ENCODE measurements at regions not wholly inside any gene's neighbourhood (a gene's known extent, or its start where the extent isn't known, plus 50 kb on each side); places are given as distances from the start of the nearest gene placed in this dataset.

GRCh38 chr2:34252111-34252510, 653.0 kb upstream of the FAM98A start:
- Mint-ChIP-seq H3K27me3 (no peaks in the 10 kb centered on the region), H3K27ac (no peak overlapping the region), H3K9me3 (ENCODE audit: low read depth) (no peaks in the 10 kb centered on the region), H3K36me3 (ENCODE audit: insufficient read depth) (no peaks in the 10 kb centered on the region), H3K4me1 (ENCODE audit: low read depth) (peaks cover 14% of the 10 kb centered on the region), H3K4me3 (ENCODE audit: low read depth) (no peak overlapping the region)
- TF ChIP-seq CTCF (IDR thresholded peaks at IDR 0.05; ENCODE audit: unreplicated experiment), result no peak
- no peak for DNase-seq (ENCODE audit: low spot score, unreplicated experiment)

- Mint-ChIP-seq H3K4me1 (ENCODE audit: low read depth) (peaks cover 14% of the 10 kb centered on the region), H3K9me3 (ENCODE audit: low read depth) (no peaks in the 10 kb centered on the region), H3K27me3 (no peaks in the 10 kb centered on the region), H3K27ac (no peak overlapping the region), H3K4me3 (ENCODE audit: low read depth) (no peak overlapping the region), H3K36me3 (ENCODE audit: insufficient read depth) (no peaks in the 10 kb centered on the region)
- TF ChIP-seq CTCF (IDR thresholded peaks at IDR 0.05; ENCODE audit: unreplicated experiment), result no peak
- no peak for DNase-seq (ENCODE audit: low spot score, unreplicated experiment)
Observed at GRCh38 chr2:34251578-34251977, 652.5 kb upstream of the FAM98A start.

- no peak for DNase-seq (ENCODE audit: low spot score, unreplicated experiment)
- H3K9me3 Mint-ChIP-seq (ENCODE audit: low read depth), result no peaks in the 10 kb centered on the region
- no peaks in the 10 kb centered on the region for H3K36me3 Mint-ChIP-seq (ENCODE audit: insufficient read depth)
- H3K4me3 Mint-ChIP-seq (ENCODE audit: low read depth), result no peak overlapping the region
- no peak overlapping the region for H3K27ac Mint-ChIP-seq
- peaks cover 10% of the 10 kb centered on the region for H3K4me1 Mint-ChIP-seq (ENCODE audit: low read depth)
- H3K27me3 Mint-ChIP-seq, result no peaks in the 10 kb centered on the region
- TF ChIP-seq CTCF (IDR thresholded peaks at IDR 0.05; ENCODE audit: unreplicated experiment), result no peak
Observed at GRCh38 chr2:34244195-34244594, 645.1 kb upstream of the FAM98A start.

GRCh38 chr2:34242763-34243123, 643.6 kb upstream of the FAM98A start:
- no peaks in the 10 kb centered on the region for H3K9me3 Mint-ChIP-seq (ENCODE audit: low read depth)
- no peaks in the 10 kb centered on the region for H3K27me3 Mint-ChIP-seq
- no peak for DNase-seq (ENCODE audit: low spot score, unreplicated experiment)
- H3K4me3 Mint-ChIP-seq (ENCODE audit: low read depth), result no peak overlapping the region
- TF ChIP-seq CTCF (IDR thresholded peaks at IDR 0.05; ENCODE audit: unreplicated experiment), result no peak
- no peaks in the 10 kb centered on the region for H3K36me3 Mint-ChIP-seq (ENCODE audit: insufficient read depth)
- H3K27ac Mint-ChIP-seq, result peak overlapping the region; percentile 46
- H3K4me1 Mint-ChIP-seq (ENCODE audit: low read depth), result peaks cover 10% of the 10 kb centered on the region

GRCh38 chr2:34241905-34242762, 643.0 kb upstream of the FAM98A start:
- DNase-seq (ENCODE audit: low spot score, unreplicated experiment), result no peak
- Mint-ChIP-seq H3K36me3 (ENCODE audit: insufficient read depth) (no peaks in the 10 kb centered on the region), H3K9me3 (ENCODE audit: low read depth) (no peaks in the 10 kb centered on the region), H3K27ac (peak overlapping the region; percentile 46), H3K4me3 (ENCODE audit: low read depth) (no peak overlapping the region), H3K27me3 (no peaks in the 10 kb centered on the region), H3K4me1 (ENCODE audit: low read depth) (peaks cover 10% of the 10 kb centered on the region)
- no peak for TF ChIP-seq CTCF (IDR thresholded peaks at IDR 0.05; ENCODE audit: unreplicated experiment)
